ENCODE measurements at regions not wholly inside any gene's neighbourhood (a gene's known extent, or its start where the extent isn't known, plus 50 kb on each side); places are given as distances from the start of the nearest gene placed in this dataset.

GRCh38 chr7:153188161-153188560, 428.6 kb downstream of the ACTR3B start:
- Histone ChIP-seq H4K20me1 (ENCODE audit: insufficient read depth, low read length) (no peaks in the 10 kb centered on the region), H3K4me1 (ENCODE audit: low read length) (no peaks in the 10 kb centered on the region), H3K27ac (ENCODE audit: low read length) (no peak overlapping the region), H3K4me2 (ENCODE audit: low read length) (no peak overlapping the region), H3K79me2 (ENCODE audit: low read length) (no peaks in the 10 kb centered on the region), H3K27me3 (ENCODE audit: low read depth, low read length) (no peaks in the 10 kb centered on the region), H3K9ac (ENCODE audit: low read length) (no peak overlapping the region), H3K4me3 (ENCODE audit: low read length) (no peak overlapping the region), H2AFZ (ENCODE audit: low read depth, low read length) (no peak overlapping the region), H3K9me3 (ENCODE audit: insufficient read depth, low read length) (no peaks in the 10 kb centered on the region), H3K36me3 (replicated peaks; ENCODE audit: low read depth, low read length) (no peaks in the 10 kb centered on the region)
- TF ChIP-seq CTCF (IDR thresholded peaks at IDR 0.05; ENCODE audit: low read depth, low read length) (no peak), EZH2phosphoT487 (IDR thresholded peaks at IDR 0.05; ENCODE audit: low read depth) (no peak)

- no peaks in the 10 kb centered on the region for H3K79me2 ChIP-seq (ENCODE audit: low read length)
- H2AFZ ChIP-seq (ENCODE audit: low read depth, low read length): no peak overlapping the region
- H3K27me3 ChIP-seq (ENCODE audit: low read depth, low read length): no peaks in the 10 kb centered on the region
- TF ChIP-seq CTCF (IDR thresholded peaks at IDR 0.05; ENCODE audit: low read depth, low read length) (no peak), EZH2phosphoT487 (IDR thresholded peaks at IDR 0.05; ENCODE audit: low read depth) (no peak)
- H3K4me2 ChIP-seq (ENCODE audit: low read length): no peak overlapping the region
- no peaks in the 10 kb centered on the region for H4K20me1 ChIP-seq (ENCODE audit: insufficient read depth, low read length)
- no peak overlapping the region for H3K4me3 ChIP-seq (ENCODE audit: low read length)
- no peaks in the 10 kb centered on the region for H3K36me3 ChIP-seq (replicated peaks; ENCODE audit: low read depth, low read length)
- H3K9ac ChIP-seq (ENCODE audit: low read length): no peak overlapping the region
- H3K9me3 ChIP-seq (ENCODE audit: insufficient read depth, low read length): no peaks in the 10 kb centered on the region
- no peak overlapping the region for H3K27ac ChIP-seq (ENCODE audit: low read length)
- no peaks in the 10 kb centered on the region for H3K4me1 ChIP-seq (ENCODE audit: low read length)
Observed at GRCh38 chr7:153188630-153189029, 429.1 kb downstream of the ACTR3B start.

- Histone ChIP-seq H3K4me2 (ENCODE audit: low read length) (no peak overlapping the region), H3K9ac (ENCODE audit: low read length) (no peak overlapping the region), H3K36me3 (replicated peaks; ENCODE audit: low read depth, low read length) (no peaks in the 10 kb centered on the region), H3K4me3 (ENCODE audit: low read length) (no peak overlapping the region), H3K27me3 (ENCODE audit: low read depth, low read length) (no peaks in the 10 kb centered on the region), H2AFZ (ENCODE audit: low read depth, low read length) (no peak overlapping the region; the same call in 1 of the 2 replicates), H3K79me2 (ENCODE audit: low read length) (no peaks in the 10 kb centered on the region), H4K20me1 (ENCODE audit: insufficient read depth, low read length) (no peaks in the 10 kb centered on the region), H3K27ac (ENCODE audit: low read length) (no peak overlapping the region), H3K9me3 (ENCODE audit: insufficient read depth, low read length) (no peaks in the 10 kb centered on the region), H3K4me1 (ENCODE audit: low read length) (no peaks in the 10 kb centered on the region)
- no peak for TF ChIP-seq CTCF (IDR thresholded peaks at IDR 0.05; ENCODE audit: low read depth, low read length)
- no peak for TF ChIP-seq EZH2phosphoT487 (IDR thresholded peaks at IDR 0.05; ENCODE audit: low read depth)
Observed at GRCh38 chr7:153190452-153190851, 430.9 kb downstream of the ACTR3B start.

- H3K4me2 ChIP-seq (ENCODE audit: low read length): no peak overlapping the region
- H3K79me2 ChIP-seq (ENCODE audit: low read length): no peaks in the 10 kb centered on the region
- no peak overlapping the region; the same call in 1 of the 2 replicates for H2AFZ ChIP-seq (ENCODE audit: low read depth, low read length)
- H3K4me3 ChIP-seq (ENCODE audit: low read length): no peak overlapping the region
- no peaks in the 10 kb centered on the region for H3K9me3 ChIP-seq (ENCODE audit: insufficient read depth, low read length)
- no peaks in the 10 kb centered on the region for H3K4me1 ChIP-seq (ENCODE audit: low read length)
- H3K27ac ChIP-seq (ENCODE audit: low read length): no peak overlapping the region
- no peaks in the 10 kb centered on the region for H4K20me1 ChIP-seq (ENCODE audit: insufficient read depth, low read length)
- no peaks in the 10 kb centered on the region for H3K27me3 ChIP-seq (ENCODE audit: low read depth, low read length)
- H3K36me3 ChIP-seq (replicated peaks; ENCODE audit: low read depth, low read length): no peaks in the 10 kb centered on the region
- H3K9ac ChIP-seq (ENCODE audit: low read length): no peak overlapping the region
- TF ChIP-seq EZH2phosphoT487 (IDR thresholded peaks at IDR 0.05; ENCODE audit: low read depth): no peak
- no peak for TF ChIP-seq CTCF (IDR thresholded peaks at IDR 0.05; ENCODE audit: low read depth, low read length)
Observed at GRCh38 chr7:153190986-153191385, 431.4 kb downstream of the ACTR3B start.
